Endometrium (tissue), 2 donors: ENCODE measurements at regions not wholly inside any gene's neighbourhood (a gene's known extent, or its start where the extent isn't known, plus 50 kb on each side); places are given as distances from the start of the nearest gene placed in this dataset.

Experiments used
- FAIRE-seq: peaks from 2 replicates; lab custom pipeline; 2012; peaks lifted over from hg19 to GRCh38; lab: Jason Lieb, UNC
- donor health status: control.
- donor health status: control.

DNA sequence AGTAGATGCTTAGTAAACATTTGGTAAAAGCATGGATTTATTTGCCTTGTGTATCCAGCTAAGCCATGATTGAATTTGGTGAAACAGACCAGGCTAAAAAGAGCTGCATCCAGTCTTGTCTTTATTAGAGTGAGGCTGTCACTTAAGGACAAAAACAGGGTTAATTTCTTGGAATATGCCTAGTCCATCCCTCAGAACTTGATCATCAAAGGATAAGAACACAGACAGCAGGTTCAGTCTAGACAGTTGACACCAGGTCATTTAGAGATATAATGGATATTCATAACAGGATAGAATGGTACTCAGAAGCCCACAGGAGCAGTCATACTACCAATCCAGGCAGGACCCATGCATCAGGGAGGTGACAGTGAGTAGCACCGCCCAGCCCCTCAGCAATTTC lies 434.9 kb upstream of the ST6GAL2 start:
- no peak for FAIRE-seq

GRCh38 chr2:107322416-107322815 lies 436.4 kb upstream of the ST6GAL2 start:
- no peak for FAIRE-seq

GRCh38 chr2:107323946-107324565 lies 438.1 kb upstream of the ST6GAL2 start:
- FAIRE-seq = no peak

DNA sequence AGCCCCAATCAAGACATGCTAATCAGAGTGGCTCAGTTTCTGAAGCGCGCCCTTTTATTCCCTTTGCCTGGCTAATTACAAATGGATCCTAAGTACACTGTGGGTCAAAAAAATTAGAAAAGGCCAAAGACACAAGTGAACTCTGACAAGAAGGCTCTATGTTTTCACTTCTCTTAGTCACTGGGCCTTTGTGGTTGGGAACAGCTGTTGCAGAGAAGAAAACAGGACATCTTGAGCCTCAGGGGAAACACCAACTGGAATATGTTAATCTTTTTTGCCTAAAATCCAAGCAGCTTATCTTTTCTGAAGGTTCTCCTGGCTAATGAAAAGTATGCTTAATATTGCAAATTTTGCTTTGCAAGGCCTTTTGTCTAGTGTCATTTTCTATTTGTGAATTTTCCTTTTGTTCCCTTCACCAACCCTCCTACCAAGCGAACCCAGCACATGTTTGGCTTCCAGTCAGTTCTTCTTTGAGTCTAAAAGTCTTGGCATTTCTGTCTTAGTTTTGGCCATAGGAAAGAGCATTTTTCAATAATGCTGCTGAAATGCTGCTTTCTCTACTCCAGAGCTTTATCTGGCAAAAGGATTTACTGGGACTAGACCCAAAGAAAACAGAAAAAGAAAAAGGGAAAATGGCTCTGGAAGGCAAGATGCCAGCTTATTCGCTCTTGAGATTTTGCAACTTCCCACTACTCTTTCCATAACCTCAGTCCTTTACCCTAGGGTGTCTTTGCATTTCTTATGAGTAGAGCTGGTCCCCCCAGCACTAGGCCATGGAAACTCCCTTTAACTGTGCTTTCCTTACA lies 440.2 kb upstream of the ST6GAL2 start:
- FAIRE-seq = no peak

- FAIRE-seq = no peak
These were observed 448.3 kb upstream of the ST6GAL2 start for GRCh38 chr2:107334306-107334705.

GRCh38 chr2:107336526-107336925 lies 450.6 kb upstream of the ST6GAL2 start:
- no peak for FAIRE-seq

GRCh38 chr2:107337209-107337898 lies 451.4 kb upstream of the ST6GAL2 start:
- FAIRE-seq = no peak

DNA sequence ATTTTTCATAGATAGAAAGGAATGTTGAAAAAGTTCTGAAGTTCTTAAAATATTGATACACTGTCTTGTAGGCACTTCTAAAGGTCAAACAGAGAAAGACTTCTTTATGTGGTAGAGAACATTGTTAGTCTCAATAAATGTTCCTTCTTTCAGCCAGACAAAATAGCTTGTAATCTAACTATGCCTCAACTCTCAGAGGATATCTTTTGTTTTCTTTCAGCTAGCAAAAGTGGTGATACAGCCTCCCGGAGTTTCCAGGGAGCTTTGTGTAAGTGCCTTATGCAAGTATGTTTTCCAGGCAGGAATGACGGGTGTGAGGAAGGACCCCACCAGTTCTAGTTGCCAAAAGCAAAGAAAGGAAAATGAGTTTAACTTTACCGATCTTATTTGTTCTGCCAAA lies 452.1 kb upstream of the ST6GAL2 start:
- no peak for FAIRE-seq

- FAIRE-seq = no peak
These were observed 452.6 kb upstream of the ST6GAL2 start for GRCh38 chr2:107338571-107338970.

- FAIRE-seq = no peak
These were observed 455.0 kb upstream of the ST6GAL2 start for GRCh38 chr2:107340955-107341354.

- no peak for FAIRE-seq
These were observed 463.4 kb upstream of the ST6GAL2 start for GRCh38 chr2:107349329-107349728.

GRCh38 chr2:107354175-107354574 lies 468.2 kb upstream of the ST6GAL2 start:
- no peak for FAIRE-seq

- FAIRE-seq = no peak
These were observed 468.3 kb upstream of the RGPD4 start for GRCh38 chr2:107358362-107358761.

GRCh38 chr2:107359021-107359420 lies 467.7 kb upstream of the RGPD4 start:
- FAIRE-seq = no peak

GRCh38 chr2:107361751-107362381 lies 464.8 kb upstream of the RGPD4 start:
- FAIRE-seq = no peak

DNA sequence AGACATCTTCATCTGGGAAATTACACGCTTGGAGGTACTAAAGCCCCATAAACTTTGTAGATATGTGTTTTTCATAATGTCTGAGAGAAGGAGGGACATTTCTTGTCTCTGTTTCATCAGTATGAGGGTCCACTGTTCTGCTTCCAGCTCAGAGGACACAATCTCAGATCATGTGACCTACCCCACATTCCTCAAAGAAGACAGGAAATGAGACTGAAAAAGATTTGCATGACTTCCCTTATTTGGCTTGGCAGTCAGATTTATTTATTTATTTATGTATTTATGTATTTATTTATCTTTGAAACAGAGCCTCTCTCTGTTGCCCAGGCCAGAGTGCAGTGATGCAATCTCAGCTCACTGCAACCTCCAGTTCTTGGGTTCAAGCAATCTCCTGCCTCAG lies 463.7 kb upstream of the RGPD4 start:
- FAIRE-seq = no peak

GRCh38 chr2:107363806-107364205 lies 462.9 kb upstream of the RGPD4 start:
- no peak for FAIRE-seq

DNA sequence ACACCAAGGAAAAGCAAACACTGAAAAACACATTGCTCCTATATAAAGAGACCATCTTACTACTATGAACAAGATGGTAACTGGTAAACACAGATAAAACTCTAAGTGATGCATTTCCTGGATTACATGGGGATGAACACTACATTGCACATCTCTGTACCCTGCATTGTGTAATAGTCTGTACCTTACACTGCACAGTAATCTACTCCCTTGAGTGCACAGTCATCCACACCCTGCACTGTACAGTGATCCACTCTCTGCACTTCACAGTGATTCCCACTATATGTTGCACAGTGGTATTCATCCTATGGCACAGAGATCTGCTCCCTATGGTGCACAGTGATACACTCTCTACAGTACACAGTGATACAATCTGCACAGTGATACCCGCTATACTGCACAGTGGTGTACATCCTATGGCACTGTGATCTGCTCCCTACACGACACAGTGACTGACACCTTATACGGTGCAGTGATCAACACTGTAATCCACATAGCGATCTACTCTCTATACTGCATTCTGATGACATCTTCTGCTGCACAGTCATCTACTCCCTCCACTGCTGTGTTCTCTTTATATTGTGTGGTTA lies 462.2 kb upstream of the RGPD4 start:
- no peak for FAIRE-seq

- FAIRE-seq = no peak
These were observed 452.4 kb upstream of the RGPD4 start for GRCh38 chr2:107374249-107374648.

DNA sequence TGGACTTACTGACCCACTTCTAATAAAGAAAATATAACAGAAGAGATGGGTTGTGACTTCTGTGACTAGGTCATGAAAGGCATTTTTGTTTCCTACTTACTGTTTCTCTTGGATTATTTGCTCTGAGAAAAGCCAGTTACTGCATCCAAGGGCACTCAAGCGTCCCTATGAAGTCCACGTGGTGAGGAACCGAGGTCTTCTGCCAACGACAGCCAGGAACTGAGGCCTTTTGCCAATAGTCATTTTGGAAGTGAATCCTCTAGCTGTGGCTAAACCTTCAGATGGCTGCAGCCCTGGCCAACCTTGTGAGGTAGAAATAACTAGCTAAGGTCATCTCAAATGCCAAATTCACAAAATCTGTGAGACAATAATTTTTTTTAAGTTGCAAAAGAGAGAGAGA lies 449.8 kb upstream of the RGPD4 start:
- FAIRE-seq = no peak

GRCh38 chr2:107380912-107381311 lies 445.8 kb upstream of the RGPD4 start:
- FAIRE-seq = no peak

DNA sequence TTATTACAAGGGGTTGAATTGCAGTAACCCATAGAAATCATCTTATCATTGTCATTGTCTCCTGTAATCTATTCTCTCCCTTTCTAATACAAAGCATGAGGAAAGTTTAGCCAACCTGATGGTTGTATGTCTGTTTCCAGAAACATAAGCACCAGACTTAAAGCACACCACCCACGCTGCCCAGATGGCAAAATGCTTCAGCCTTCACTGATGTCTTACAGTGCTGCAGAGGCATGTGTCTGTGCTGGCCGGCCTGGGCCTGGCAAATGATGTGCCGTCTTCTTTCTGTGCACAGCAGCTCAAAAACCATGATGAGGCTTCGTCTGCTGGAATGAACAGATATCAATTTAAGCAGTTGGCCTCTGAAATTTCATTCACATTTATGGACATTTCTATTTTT lies 443.0 kb upstream of the RGPD4 start:
- no peak for FAIRE-seq
